ENCODE measurements at regions not wholly inside any gene's neighbourhood (a gene's known extent, or its start where the extent isn't known, plus 50 kb on each side); places are given as distances from the start of the nearest gene placed in this dataset.

DNA sequence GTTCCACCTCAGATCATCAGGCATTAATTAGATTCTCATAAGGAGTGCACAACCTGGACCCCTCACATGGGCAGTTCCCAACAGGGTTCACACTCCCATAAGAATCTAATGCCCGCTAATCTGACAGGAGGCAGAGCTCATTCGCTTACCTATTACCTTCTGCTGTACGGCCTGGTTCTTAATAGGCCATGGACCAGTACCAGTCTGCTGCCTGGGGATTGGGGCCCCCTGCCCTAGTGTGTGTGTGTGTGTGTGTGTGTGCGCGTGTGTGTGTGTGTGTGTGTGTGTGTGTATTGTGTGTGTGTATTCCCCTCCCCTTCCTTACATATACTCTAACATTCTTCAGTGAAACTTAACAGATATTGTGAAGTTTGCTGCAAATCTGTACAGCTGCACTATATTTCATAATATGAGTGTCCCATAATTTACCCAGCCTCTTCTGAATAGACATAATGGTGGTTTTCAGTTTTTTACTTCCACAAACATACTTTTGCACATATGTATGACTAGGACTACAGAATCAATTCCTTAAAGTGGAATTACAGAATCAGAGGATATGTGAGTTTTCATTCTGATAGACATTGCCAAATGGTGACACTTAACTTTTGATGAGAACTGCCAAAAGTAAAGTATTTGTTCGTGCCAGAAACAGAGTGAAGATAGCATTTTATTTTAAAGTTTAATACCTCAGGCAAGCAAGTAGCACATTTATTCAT is 205.2 kb upstream of the EEA1 start:
- ATAC-seq (ENCODE audit: low read depth) (no peak), DNase-seq (ENCODE audit: low spot score) (no peak)
- TF ChIP-seq, protein P1, sequence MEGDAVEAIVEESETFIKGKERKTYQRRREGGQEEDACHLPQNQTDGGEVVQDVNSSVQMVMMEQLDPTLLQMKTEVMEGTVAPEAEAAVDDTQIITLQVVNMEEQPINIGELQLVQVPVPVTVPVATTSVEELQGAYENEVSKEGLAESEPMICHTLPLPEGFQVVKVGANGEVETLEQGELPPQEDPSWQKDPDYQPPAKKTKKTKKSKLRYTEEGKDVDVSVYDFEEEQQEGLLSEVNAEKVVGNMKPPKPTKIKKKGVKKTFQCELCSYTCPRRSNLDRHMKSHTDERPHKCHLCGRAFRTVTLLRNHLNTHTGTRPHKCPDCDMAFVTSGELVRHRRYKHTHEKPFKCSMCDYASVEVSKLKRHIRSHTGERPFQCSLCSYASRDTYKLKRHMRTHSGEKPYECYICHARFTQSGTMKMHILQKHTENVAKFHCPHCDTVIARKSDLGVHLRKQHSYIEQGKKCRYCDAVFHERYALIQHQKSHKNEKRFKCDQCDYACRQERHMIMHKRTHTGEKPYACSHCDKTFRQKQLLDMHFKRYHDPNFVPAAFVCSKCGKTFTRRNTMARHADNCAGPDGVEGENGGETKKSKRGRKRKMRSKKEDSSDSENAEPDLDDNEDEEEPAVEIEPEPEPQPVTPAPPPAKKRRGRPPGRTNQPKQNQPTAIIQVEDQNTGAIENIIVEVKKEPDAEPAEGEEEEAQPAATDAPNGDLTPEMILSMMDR (IDR thresholded peaks at IDR 0.05; ENCODE audit: poor library complexity, severe bottlenecking), result no peak
- Histone ChIP-seq H3K36me3 (ENCODE audit: low read depth) (no peaks in the 10 kb centered on the region), H3K9me3 (ENCODE audit: severe bottlenecking) (no peaks in the 10 kb centered on the region), H3K4me1 (ENCODE audit: insufficient read depth, poor library complexity, severe bottlenecking) (peaks cover 35% of the 10 kb centered on the region), H3K4me3 (ENCODE audit: severe bottlenecking) (no peak overlapping the region), H3K27ac (ENCODE audit: poor library complexity, severe bottlenecking) (peak overlapping the region; percentile 47), H3K27me3 (ENCODE audit: insufficient read depth, poor library complexity, severe bottlenecking) (no peaks in the 10 kb centered on the region)

DNA sequence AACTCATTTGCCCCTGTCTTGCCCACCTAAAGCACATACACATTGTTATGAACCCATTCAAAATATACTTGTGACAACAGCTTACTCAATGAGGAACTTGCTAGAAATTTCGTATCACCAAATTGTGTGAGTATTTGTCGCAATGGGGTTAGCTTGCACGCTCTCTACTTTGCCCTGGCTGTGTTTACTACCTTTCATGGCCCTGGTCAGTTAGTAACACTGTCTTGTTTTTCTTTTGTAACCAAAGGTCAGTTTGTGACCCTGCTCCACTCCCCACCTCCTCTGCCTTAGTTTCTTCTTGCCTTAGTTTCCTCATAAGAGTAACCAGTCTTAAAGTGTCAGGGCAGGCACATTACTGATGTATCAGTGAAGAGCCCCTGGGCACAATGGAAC is 205.8 kb upstream of the EEA1 start:
- Histone ChIP-seq H3K27ac (ENCODE audit: poor library complexity, severe bottlenecking) (peak overlapping the region; percentile 47), H3K36me3 (ENCODE audit: low read depth) (no peaks in the 10 kb centered on the region), H3K9me3 (ENCODE audit: severe bottlenecking) (no peaks in the 10 kb centered on the region), H3K4me1 (ENCODE audit: insufficient read depth, poor library complexity, severe bottlenecking) (peaks cover 35% of the 10 kb centered on the region), H3K27me3 (ENCODE audit: insufficient read depth, poor library complexity, severe bottlenecking) (no peaks in the 10 kb centered on the region), H3K4me3 (ENCODE audit: severe bottlenecking) (no peak overlapping the region)
- no peak for DNase-seq (ENCODE audit: low spot score)
- ATAC-seq (ENCODE audit: low read depth), result no peak
- TF ChIP-seq, protein P1 (IDR thresholded peaks at IDR 0.05; ENCODE audit: poor library complexity, severe bottlenecking), result no peak

DNA sequence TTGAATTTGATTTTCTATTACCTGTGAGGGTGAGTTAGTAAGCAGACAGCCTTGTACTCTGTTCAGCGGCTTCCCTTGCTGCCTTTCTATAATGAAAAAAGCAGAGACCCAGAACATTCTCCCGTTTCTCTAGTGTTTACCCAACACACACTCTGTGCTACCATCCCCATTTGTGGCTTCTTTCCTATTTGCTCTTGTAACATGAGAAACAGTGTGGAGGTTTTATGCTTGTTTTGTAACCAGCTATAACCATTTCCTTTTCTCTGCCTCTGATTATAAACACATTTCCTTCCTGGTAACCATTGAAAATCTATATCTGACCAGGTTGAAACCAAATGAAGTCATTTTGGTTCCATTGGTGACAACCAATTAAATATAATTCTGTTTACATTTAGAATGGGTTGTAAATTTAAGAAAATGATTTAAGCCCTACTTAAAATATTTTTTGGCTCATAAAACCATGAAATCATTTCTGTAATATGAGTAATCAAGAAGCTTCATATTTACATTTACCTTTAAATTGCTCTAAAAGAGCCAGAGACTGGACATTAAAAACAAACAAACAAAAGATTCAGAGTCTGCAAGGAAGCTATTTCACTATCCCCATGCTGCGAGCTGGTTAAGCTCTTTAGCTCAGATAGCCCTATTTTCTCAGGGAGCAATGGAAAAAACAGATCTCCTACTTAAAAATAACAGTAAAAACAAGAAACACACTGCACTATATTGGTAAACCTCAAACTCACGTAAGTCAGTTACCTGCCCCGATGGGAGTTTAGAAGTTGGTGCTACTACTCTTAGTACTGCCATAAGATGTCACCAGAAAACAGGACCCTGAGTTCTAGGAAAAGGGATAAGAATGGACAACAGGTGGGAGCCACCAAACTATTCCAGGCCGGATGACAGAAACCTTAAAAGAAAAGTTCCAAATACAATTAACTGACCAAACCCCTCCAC is 206.5 kb upstream of the EEA1 start:
- TF ChIP-seq, protein P1 (IDR thresholded peaks at IDR 0.05; ENCODE audit: poor library complexity, severe bottlenecking), result no peak
- ATAC-seq (ENCODE audit: low read depth), result peak; percentile 46
- DNase-seq (ENCODE audit: low spot score), result no peak
- peaks cover 35% of the 10 kb centered on the region for H3K4me1 ChIP-seq (ENCODE audit: insufficient read depth, poor library complexity, severe bottlenecking)
- no peaks in the 10 kb centered on the region for H3K9me3 ChIP-seq (ENCODE audit: severe bottlenecking)
- no peaks in the 10 kb centered on the region for H3K27me3 ChIP-seq (ENCODE audit: insufficient read depth, poor library complexity, severe bottlenecking)
- H3K27ac ChIP-seq (ENCODE audit: poor library complexity, severe bottlenecking), result peak overlapping the region; percentile 47
- no peak overlapping the region for H3K4me3 ChIP-seq (ENCODE audit: severe bottlenecking)
- no peaks in the 10 kb centered on the region for H3K36me3 ChIP-seq (ENCODE audit: low read depth)

DNA sequence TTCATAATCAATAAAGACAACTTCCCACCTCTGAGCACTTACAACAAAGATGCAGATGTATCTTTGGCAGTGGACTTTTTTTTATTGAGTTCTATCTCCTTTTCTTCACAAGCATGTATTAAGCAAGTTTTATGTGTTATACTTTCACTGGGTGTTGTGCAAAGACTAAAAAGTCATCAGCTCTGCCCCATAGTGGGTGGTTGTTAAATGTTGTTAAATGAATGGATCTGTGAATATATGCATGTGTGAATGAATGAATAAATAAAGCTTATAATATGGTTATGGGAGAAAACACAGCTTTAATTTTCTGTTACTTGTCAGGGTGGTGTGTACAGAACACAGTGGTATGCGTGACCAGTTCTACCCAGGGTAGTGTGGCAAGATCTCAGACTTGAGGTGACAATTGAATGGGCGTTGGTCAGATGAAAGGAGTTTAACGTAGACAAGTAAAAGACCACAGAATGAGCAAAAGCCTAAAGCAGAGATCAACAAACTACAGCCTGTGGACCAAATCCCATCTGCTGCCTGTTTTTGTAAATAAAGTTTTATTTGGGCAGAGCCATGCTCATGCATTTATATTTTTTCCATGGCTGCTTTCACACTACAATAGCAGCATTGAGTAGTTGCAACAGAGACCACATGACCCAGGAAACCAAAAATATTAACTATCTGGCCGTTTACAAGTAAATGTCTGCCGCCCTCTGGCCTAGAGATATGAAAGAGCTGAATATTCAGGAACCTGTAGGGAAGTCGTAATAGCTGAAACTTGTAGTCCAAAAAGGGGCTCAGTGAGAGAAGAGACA is 207.4 kb upstream of the EEA1 start:
- peak overlapping the region; percentile 66 for H3K27ac ChIP-seq (ENCODE audit: poor library complexity, severe bottlenecking)
- H3K4me3 ChIP-seq (ENCODE audit: severe bottlenecking), result no peak overlapping the region
- no peaks in the 10 kb centered on the region for H3K9me3 ChIP-seq (ENCODE audit: severe bottlenecking)
- DNase-seq (ENCODE audit: low spot score) (no peak), ATAC-seq (ENCODE audit: low read depth) (no peak)
- peaks cover 35% of the 10 kb centered on the region for H3K4me1 ChIP-seq (ENCODE audit: insufficient read depth, poor library complexity, severe bottlenecking)
- TF ChIP-seq, protein P1 (IDR thresholded peaks at IDR 0.05; ENCODE audit: poor library complexity, severe bottlenecking), result no peak
- no peaks in the 10 kb centered on the region for H3K36me3 ChIP-seq (ENCODE audit: low read depth)
- H3K27me3 ChIP-seq (ENCODE audit: insufficient read depth, poor library complexity, severe bottlenecking), result no peaks in the 10 kb centered on the region
